ENCODE measurements at regions not wholly inside any gene's neighbourhood (a gene's known extent, or its start where the extent isn't known, plus 50 kb on each side); places are given as distances from the start of the nearest gene placed in this dataset.

DNA sequence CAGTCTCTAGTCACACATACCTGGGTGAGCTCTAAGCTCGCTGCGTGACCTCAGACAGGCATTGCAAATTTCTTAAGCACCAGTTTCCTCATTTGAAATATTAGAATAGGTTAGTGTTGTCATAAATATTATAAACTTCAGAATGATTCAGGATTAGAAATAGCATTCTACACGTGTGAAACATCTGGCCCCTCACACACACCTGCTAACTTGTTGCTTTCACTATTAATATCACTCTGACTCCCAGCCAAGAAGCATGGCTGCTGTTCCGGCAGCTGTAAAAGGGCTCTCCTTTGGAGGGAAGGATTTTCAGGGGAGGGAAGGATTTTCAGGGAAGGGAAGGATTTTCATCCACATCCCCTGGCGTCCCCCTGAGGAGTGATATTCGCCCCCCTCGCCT is 161.3 kb upstream of the GPR12 start:
- TF ChIP-seq, protein P1, sequence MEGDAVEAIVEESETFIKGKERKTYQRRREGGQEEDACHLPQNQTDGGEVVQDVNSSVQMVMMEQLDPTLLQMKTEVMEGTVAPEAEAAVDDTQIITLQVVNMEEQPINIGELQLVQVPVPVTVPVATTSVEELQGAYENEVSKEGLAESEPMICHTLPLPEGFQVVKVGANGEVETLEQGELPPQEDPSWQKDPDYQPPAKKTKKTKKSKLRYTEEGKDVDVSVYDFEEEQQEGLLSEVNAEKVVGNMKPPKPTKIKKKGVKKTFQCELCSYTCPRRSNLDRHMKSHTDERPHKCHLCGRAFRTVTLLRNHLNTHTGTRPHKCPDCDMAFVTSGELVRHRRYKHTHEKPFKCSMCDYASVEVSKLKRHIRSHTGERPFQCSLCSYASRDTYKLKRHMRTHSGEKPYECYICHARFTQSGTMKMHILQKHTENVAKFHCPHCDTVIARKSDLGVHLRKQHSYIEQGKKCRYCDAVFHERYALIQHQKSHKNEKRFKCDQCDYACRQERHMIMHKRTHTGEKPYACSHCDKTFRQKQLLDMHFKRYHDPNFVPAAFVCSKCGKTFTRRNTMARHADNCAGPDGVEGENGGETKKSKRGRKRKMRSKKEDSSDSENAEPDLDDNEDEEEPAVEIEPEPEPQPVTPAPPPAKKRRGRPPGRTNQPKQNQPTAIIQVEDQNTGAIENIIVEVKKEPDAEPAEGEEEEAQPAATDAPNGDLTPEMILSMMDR (conservative IDR thresholded peaks at IDR 0.05; ENCODE audit: low read depth, low read length): no peak
- TF ChIP-seq EZH2 (IDR thresholded peaks at IDR 0.05; ENCODE audit: borderline replicate concordance, low read depth, low read length, poor library complexity, severe bottlenecking): no peak
